PC-3 (cell line): ENCODE measurements at regions not wholly inside any gene's neighbourhood (a gene's known extent, or its start where the extent isn't known, plus 50 kb on each side); places are given as distances from the start of the nearest gene placed in this dataset.
A peak's percentile ranks its signal among the peaks of the same experiment; 100 is the strongest.
"Not testable (repeated sequence)": the region's sequence is repeated elsewhere in the genome, so short reads cannot be mapped to it uniquely, and the experiment has no call there.

Source experiments
- ATAC-seq: fragments of 200-7000 bp; cut with Tn5 transposase; 2 replicates; pipeline ENCODE4 v1.9.1; 2020; ENCODE audit warnings: mild to moderate bottlenecking, moderate library complexity
- BruUV-seq: library from RNA; stranded (reverse); fragments of 400-500 nt; replicated peaks from 2 replicates; lab custom pipeline; 2021; lab: Mats Ljungman, UMichigan
- CTCF ChIA-PET: fragments of 300-600 bp; sonication (Branson Sonifier 250); formaldehyde crosslinking; loops from one replicate; lab custom pipeline; 2022; ENCODE audit warnings: antibody characterized with exemption; lab: Charles Lee
- POLR2A ChIA-PET: fragments of 300-600 bp; sonication (Branson Sonifier 250); formaldehyde crosslinking; loops from one replicate; lab custom pipeline; 2022; ENCODE audit warnings: antibody characterized with exemption; ENCODE audit not compliant: unreplicated experiment; lab: Charles Lee
- DNase-seq: peaks from one replicate; pipeline ENCODE4 v3.0.0-alpha.2; 2015
- H2AFZ ChIP-seq: fragments of 300-600 bp; sonication (generic); 2 replicates; pipeline ENCODE4 v1.6.0; 2016; ENCODE audit warnings: antibody characterized with exemption, low read length
- H3F3A ChIP-seq: fragments of 300-600 bp; sonication (generic); one replicate; pipeline ENCODE4 v1.6.0; 2017; ENCODE audit warnings: antibody characterized with exemption, low read length, control low read depth, mild to moderate bottlenecking; ENCODE audit not compliant: unreplicated experiment
- H3K27ac ChIP-seq: fragments of 300-600 bp; sonication (generic); 2 replicates; pipeline ENCODE4 v1.5.1; 2016; ENCODE audit warnings: mild to moderate bottlenecking, low read length
- H3K27me3 ChIP-seq: fragments of 300-600 bp; sonication (generic); 2 replicates; pipeline ENCODE4 v1.6.1; 2016; ENCODE audit warnings: low read length, mixed read lengths
- H3K36me3 ChIP-seq: fragments of 300-600 bp; sonication (generic); 2 replicates; pipeline ENCODE4 v1.6.1; 2016; ENCODE audit warnings: low read depth, mixed run types, low read length, mixed read lengths
- H3K4me1 ChIP-seq: fragments of 300-600 bp; sonication (generic); 2 replicates; pipeline ENCODE4 v1.5.1; 2016; ENCODE audit warnings: low read length; ENCODE audit not compliant: insufficient read depth
- H3K4me2 ChIP-seq: fragments of 300-600 bp; sonication (generic); 2 replicates; pipeline ENCODE4 v1.6.0; 2016; ENCODE audit warnings: low read length
- H3K4me3 ChIP-seq: fragments of 300-600 bp; sonication (generic); 2 replicates; pipeline ENCODE4 v1.5.1; 2016; ENCODE audit warnings: mild to moderate bottlenecking, low read length, mixed read lengths
- H3K79me2 ChIP-seq: fragments of 300-600 bp; sonication (generic); 2 replicates; pipeline ENCODE4 v1.6.1; 2017; ENCODE audit warnings: low read length, mixed read lengths
- H3K9ac ChIP-seq: fragments of 300-600 bp; sonication (generic); 2 replicates; pipeline ENCODE4 v1.6.0; 2016; ENCODE audit warnings: mild to moderate bottlenecking, low read length
- H3K9me2 ChIP-seq: fragments of 300-600 bp; sonication (generic); replicated peaks from 2 replicates; pipeline ENCODE4 v1.6.1; 2016; ENCODE audit warnings: mixed run types, low read length, mixed read lengths
- H3K9me3 ChIP-seq: fragments of 300-600 bp; sonication (generic); 2 replicates; pipeline ENCODE4 v1.6.1; 2016; ENCODE audit warnings: low read length, mixed read lengths
- H4K20me1 ChIP-seq: fragments of 300-600 bp; sonication (generic); 2 replicates; pipeline ENCODE4 v1.6.1; 2016; ENCODE audit warnings: low read length, mixed read lengths
- EZH2 ChIP-seq: fragments of 300-600 bp; sonication (generic); IDR thresholded peaks from one replicate; pipeline ENCODE4 v1.6.1; 2017; ENCODE audit warnings: antibody characterized with exemption, mild to moderate bottlenecking, low read length; ENCODE audit not compliant: unreplicated experiment
- EZH2phosphoT487 ChIP-seq: fragments of 300-600 bp; sonication (generic); IDR thresholded peaks from 2 replicates; pipeline ENCODE4 v1.6.1; 2018; ENCODE audit warnings: mild to moderate bottlenecking, antibody characterized with exemption, low read length, borderline replicate concordance
- intact Hi-C: fragments of 100-400 bp; cut with micrococcal nuclease; formaldehyde crosslinking; loops from 2 replicates; pipeline ENCODE4 v1.9.0; 2023
- TF ChIP-seq, protein P1 (sequence below): fragments of 300-600 bp; sonication (generic); conservative IDR thresholded peaks from 2 replicates; pipeline ENCODE4 v1.5.1; 2017; ENCODE audit warnings: antibody characterized with exemption, low read depth, mild to moderate bottlenecking, low read length

DNA sequence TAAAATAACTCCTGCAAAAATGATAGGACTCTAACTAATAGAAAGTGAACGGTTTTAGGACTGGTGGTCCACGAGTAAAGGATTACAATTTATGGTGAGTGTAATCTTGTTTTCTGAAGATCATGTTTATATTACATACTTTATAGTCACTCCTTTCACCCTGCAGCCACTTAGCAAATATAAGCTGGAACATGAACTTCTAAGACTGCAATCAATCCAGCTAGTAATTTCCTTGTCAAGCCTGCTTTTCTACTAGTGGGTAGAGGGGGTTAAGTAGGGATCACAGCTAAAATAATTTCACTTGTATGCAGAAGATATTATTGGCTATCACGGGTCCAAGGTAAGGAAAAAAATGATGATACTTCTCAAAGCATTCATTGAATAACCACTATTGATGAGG lies 125.5 kb upstream of the NETO1 start:
- DNase-seq (peak; percentile 73), ATAC-seq (peak; percentile 49)
- Histone ChIP-seq H4K20me1 (no peaks in the 10 kb centered on the region), H3K27me3 (no peaks in the 10 kb centered on the region), H3K79me2 (no peaks in the 10 kb centered on the region), H3K4me1 (peaks cover 33% of the 10 kb centered on the region), H3K36me3 (no peaks in the 10 kb centered on the region), H3F3A (no peaks in the 10 kb centered on the region), H3K4me3 (peak overlapping the region; percentile 4; the same call in 1 of the 2 replicates), H2AFZ (no peak overlapping the region), H3K9ac (no peak overlapping the region), H3K27ac (peak overlapping the region; percentile 23), H3K9me2 (no peaks in the 10 kb centered on the region), H3K9me3 (no peaks in the 10 kb centered on the region), H3K4me2 (peak overlapping the region; percentile 62)
- TF ChIP-seq EZH2 (no peak), EZH2phosphoT487 (no peak)
- TF ChIP-seq, protein P1, sequence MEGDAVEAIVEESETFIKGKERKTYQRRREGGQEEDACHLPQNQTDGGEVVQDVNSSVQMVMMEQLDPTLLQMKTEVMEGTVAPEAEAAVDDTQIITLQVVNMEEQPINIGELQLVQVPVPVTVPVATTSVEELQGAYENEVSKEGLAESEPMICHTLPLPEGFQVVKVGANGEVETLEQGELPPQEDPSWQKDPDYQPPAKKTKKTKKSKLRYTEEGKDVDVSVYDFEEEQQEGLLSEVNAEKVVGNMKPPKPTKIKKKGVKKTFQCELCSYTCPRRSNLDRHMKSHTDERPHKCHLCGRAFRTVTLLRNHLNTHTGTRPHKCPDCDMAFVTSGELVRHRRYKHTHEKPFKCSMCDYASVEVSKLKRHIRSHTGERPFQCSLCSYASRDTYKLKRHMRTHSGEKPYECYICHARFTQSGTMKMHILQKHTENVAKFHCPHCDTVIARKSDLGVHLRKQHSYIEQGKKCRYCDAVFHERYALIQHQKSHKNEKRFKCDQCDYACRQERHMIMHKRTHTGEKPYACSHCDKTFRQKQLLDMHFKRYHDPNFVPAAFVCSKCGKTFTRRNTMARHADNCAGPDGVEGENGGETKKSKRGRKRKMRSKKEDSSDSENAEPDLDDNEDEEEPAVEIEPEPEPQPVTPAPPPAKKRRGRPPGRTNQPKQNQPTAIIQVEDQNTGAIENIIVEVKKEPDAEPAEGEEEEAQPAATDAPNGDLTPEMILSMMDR: no peak
- BruUV-seq: no TSS peak
- CTCF ChIA-PET: no interaction called here
- POLR2A ChIA-PET: no interaction called here
- intact Hi-C loops: loop anchor here (10.0 kb wide), 1 partner anchor 112 kb away; no protein-coding TSS in a partner anchor

DNA sequence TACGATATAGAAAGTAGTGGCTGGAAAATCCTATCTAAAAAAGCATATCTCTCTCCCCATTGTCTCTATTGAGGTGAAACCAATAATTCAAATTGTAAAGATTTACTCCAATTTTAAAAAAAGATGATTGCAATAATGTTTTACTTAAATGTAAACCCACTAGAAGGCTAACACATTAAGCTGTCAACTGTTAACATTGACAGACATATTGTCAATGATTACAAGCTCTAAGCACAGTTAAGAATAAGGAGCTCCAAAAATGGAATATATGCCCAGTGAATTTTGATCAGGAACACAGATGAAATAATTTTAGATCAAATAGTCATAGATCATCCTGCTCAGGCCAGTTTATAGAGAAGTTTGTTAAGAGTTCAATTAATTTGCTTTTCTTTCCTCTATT lies 123.6 kb upstream of the NETO1 start:
- Histone ChIP-seq H3K27ac (no peak overlapping the region), H3K27me3 (no peaks in the 10 kb centered on the region), H2AFZ (no peak overlapping the region), H3K9me2 (no peaks in the 10 kb centered on the region), H3K9me3 (no peaks in the 10 kb centered on the region), H3K4me2 (no peak overlapping the region), H3K79me2 (no peaks in the 10 kb centered on the region), H3K36me3 (no peaks in the 10 kb centered on the region), H3F3A (no peaks in the 10 kb centered on the region), H4K20me1 (no peaks in the 10 kb centered on the region), H3K4me3 (no peak overlapping the region), H3K4me1 (peaks cover 38% of the 10 kb centered on the region), H3K9ac (no peak overlapping the region)
- DNase-seq: no peak
- TF ChIP-seq, protein P1: no peak
- TF ChIP-seq EZH2 (no peak), EZH2phosphoT487 (no peak)
- intact Hi-C loops: loop anchor here (10.0 kb wide), 1 partner anchor 113 kb away; no protein-coding TSS in a partner anchor
- ChIA-PET CTCF (no interaction called here), POLR2A (no interaction called here)
- ATAC-seq: no peak
- no TSS peak for BruUV-seq

DNA sequence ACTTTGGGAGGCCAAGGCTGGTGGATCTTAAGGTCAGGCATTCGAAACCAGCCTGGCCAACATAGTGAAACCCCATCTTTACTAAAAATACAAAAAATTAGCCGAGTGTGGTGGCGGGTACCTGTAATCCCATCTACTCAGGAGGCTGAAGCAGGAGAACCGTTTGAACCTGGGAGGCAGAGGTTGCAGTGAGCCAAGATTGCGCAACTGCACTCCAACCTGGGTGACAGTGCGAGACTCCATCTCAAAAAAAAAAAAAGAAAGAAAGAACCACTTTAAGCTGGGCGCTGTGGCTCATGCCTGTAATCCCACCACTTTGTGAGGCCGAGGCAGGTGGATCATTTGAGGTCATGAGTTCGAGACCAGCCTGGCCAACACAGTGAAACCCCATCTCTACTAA lies 119.8 kb upstream of the NETO1 start:
- intact Hi-C loops, BruUV-seq: not testable (repeated sequence)

More for the DNA sequence above, 119.8 kb upstream of the NETO1 start:
- H3K9me3 ChIP-seq, H2AFZ ChIP-seq, H3K9me2 ChIP-seq, H3K36me3 ChIP-seq, H3K4me2 ChIP-seq, H3K4me3 ChIP-seq, H3K79me2 ChIP-seq, DNase-seq, H4K20me1 ChIP-seq, POLR2A ChIA-PET, H3K27me3 ChIP-seq, H3F3A ChIP-seq, H3K27ac ChIP-seq, ATAC-seq, CTCF ChIA-PET, H3K9ac ChIP-seq: not testable (repeated sequence)
- H3K4me1 ChIP-seq: peaks cover 13% of the 10 kb centered on the region
